CD4-positive, alpha-beta T cell treated with Interferon gamma for 1 hour (primary cell): ENCODE measurements at regions not wholly inside any gene's neighbourhood (a gene's known extent, or its start where the extent isn't known, plus 50 kb on each side); places are given as distances from the start of the nearest gene placed in this dataset.

Experiments used
- DNase-seq: peaks from one replicate; pipeline ENCODE4 v3.0.0-alpha.2; 2020

DNA sequence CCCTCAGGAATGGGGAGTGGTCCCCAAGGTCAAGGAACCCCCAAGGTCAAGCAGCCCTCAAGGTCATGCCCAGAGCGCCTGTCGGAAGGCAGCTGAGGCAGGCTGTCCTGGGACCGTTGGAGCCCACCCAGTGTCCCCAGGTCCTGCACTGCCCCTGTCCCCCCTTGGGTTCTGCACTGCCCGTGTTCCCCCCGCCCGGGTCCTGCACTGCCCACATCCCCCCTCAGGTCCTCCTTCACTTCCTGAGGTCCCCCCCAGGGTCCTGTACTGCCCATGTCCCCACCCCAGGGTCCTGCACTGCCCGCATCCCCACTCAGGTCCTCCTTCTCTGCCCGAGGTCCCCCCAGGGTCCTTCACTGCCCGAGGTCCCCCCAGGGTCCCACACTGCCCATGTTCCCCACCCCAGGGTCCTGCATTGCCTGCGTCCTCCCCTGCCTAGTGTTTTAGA, 1073.0 kb downstream of the BRD1 start:
- no peak for DNase-seq

DNA sequence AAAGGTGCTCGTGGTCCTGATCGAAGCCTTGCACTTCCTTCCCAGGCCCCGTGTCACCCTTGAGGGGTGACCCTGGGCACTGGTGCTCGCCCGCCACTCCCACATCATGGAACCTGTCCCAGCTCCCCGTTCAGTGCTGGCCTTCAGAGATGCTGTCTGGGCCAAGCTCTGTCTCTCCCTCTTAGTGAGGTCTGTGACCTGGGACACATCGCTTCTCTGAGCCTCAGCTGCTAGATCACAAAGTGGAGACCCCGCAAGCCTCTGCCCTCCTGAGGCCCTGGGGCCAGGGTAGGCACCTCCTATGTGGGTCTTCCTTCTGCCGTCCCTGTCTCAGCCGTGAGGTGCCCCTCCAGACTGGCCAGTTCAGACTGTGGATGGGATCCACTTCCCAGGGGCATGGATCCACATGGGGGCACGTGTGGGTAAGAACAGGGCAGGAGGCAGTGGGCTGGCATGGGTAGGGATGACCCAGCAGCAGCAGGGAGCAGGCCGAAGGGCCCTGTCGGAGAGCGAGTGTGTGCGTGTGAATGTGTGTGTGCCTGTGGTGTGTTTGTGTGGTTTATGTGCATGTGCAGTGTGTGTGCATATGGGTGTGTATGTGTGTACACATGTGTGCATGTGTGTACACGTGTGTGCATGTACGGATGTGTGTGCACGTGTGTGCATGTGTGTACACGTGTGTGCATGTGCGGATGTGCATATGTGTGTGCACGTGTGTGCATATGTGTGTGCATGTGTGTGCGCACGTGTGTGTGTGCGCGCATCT, 1073.7 kb downstream of the BRD1 start:
- no peak for DNase-seq

DNA sequence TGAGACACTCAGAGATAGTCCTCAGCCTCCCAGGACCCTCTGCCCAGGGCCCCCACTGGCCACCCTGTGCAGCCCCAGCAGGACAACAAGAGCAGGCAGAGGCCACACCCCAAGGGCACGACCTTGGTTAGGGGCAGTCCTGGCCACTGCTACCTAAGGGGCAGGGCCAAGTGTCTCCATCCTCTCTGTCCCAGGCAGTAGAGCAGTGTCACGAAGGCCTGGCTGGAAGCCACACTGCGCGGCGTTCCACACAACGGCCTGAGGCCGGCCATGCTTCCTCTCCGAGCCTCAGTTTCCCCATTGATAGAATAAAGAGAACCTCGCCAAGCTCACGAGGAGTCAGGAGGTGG, 1074.3 kb downstream of the BRD1 start:
- DNase-seq = no peak

DNA sequence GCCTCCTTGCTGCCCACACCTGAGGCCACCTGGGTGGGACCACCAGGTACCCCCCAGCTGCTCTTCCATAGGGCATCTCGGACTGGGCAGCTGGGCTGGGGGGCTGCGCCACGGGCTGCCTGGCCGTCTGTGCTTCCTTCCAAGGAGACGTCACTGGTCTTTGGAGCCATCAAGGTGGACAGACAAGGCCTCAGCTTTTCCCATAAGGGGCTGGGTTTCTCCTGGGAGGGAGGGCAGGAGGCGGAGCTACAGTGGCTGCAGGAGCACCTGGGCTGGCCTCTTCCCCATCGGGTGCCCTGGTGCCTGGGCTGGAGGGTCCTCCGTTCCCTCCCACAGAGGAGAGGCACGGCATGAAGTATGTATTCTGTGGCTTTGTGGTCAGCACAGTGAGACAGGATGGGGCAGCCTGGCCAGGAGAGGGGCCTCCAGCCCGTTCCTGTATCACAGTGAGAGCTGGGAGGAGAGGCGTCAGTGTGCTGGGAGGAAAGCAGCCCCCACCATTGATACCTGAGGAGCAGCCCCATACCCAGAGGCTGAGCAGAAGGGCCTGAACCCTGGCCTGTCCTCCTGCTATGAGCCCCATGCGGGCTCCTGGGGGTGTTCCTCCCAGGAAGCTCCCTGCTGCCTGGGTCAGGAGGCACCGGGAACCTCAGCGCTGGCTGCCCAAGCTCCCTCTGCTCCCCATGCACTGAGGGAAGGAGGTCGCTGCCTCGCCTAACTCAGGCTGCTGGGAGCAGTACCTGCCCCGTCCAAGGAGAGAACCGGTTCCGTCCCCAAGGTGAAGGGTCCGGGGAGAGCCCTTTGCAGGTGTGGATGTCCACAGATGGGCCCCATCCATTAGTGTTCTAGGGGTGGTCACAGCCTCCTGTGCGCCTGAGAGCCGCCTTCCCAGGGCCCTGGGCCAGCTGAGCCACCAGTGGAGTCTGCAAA, 1075.0 kb downstream of the BRD1 start:
- no peak for DNase-seq

DNA sequence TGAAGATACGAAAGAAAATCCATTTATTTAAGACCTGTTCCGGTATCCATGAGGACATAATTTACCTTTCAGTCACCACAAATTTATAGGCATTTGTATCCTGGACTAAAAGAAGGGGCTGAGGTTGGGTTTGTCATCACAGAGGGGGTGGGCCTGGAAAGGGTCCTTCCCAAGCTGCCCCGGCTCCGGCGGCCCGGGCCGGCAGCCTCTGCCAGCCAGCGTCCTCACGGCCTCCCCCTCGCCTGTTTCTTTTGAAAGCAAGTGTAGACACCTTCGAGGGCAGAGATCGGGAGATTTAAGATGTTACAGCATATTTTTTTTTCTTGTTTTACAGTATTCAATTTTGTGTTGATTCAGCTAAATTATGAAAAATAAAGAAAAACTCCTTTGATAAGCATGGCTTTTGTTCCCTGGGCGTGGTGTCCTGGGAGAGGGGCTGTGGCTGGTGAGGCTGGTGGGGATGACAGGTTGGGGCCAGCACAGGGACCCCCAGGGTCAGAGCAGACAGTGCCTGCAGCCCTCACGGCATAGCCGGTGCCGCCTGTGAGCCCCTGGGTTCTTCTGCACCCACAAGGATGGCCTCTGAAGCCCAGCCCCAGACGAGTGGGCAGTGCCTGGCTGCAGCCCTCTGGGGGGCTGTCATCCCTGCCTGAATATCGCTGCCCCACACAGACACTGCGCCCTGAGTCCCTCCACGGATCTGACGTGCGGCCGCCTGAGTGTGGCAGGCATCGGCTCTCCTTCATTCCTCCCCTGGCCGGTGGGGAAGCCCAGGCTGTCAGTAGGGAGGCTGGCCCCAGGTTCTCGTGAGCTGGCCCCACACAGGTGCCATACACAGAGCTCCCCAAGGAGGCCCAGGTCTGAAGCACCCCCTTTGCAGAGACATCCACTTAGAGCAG, 1075.9 kb downstream of the BRD1 start:
- no peak for DNase-seq

DNA sequence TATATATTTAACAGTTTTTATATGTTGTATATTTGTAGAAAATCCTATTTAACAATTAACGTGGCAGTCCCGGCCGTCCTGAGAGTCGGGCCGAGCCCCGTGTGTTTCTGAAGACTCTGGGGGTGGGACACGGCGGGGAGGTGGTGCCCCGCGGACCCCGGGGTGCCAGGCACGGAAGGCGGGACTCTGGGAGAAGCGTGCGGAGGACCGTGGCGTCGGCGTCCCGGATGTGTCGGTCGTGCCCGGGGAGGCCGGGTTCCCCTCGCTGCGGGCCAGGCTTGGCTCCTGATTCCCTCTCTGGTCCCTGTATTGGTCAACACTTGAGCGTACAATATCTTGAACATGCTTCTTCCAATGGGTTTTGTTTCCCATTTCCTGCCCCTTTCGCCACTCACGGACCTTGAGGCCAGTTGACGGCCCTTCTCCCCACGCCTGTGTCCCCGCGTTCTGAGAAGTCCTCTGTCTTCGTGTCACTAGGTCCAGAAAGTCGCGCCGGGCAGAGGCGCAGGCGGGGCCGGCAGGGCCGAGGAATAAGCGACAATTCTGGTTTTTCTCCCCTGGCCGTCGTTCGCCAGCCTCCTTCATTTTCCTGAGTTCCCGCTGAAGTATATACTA, 1076.7 kb downstream of the BRD1 start:
- no peak for DNase-seq

DNA sequence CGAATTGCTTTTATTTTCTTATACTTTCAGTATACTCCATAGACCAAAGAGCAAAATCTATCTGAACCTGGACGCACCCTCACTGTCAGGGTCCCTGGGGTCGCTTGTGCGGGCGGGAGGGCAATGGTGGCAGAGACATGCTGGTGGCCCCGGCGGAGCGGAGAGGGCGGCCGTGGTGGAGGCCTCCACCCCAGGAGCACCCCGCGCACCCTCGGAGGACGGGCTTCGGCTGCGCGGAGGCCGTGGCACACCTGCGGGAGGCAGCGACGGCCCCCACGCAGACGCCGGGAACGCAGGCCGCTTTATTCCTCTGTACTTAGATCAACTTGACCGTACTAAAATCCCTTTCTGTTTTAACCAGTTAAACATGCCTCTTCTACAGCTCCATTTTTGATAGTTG, 1077.4 kb downstream of the BRD1 start:
- DNase-seq = no peak

DNA sequence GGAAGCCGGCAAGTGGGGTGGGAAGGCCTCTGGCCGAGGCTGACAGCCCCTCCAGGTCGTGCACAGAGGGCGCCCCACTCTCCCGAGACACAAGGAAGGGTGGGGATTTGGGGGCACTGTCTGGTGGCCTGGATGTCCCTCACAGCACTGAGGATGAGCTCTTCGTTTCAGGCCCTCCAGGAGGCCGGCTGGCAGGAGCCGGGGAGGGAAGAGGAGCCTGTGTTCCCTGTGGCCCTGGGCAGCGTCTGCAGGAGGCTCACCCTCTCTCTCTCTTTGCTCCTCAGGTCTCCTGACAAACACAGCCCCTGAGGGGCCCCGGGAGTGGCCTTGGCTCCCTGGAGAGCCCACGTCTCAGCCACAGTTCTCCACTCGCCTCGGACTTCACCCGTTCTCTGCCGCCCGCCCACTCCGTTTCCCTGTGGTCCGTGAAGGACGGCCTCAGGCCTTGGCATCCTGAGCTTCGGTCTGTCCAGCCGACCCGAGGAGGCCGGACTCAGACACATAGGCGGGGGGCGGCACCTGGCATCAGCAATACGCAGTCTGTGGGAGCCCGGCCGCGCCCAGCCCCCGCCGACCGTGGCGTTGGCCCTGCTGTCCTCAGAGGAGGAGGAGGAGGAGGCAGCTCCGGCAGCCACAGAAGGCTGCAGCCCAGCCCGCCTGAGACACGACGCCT, 1078.0 kb downstream of the BRD1 start:
- DNase-seq = no peak

DNA sequence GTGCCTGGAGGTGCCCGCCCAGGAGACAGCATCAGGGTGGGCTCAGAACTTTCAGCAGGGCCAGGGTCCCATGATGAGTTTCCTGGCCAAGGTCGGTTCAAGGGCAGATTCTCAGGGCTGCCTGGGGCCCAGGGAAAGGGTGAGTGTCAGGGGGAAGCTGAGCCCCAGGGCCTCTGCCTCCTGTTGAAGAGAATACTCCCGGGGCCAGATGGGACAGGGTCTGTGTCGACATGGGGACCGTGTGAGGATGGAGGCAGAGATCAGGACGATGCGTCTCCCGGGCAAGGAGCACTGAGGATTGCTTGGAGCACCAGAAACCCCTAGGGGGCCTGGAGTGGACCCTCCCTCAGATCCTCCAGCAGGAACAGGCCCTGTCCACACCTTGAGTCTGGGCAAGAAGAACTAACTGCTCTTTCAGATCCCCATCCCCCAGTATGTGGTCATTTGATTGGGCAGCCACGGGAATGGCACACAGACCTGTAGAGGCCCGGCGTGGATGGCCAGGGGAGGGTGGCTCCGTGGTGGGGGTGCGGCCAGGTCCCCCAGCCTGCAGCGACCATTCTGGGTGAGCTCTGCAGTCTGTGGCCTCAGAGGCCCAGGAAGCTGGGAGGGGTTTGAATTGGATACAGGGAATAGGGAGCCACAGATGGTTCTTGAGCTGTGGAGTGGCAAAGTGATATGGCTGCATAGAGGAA, 1078.7 kb downstream of the BRD1 start:
- DNase-seq = no peak

DNA sequence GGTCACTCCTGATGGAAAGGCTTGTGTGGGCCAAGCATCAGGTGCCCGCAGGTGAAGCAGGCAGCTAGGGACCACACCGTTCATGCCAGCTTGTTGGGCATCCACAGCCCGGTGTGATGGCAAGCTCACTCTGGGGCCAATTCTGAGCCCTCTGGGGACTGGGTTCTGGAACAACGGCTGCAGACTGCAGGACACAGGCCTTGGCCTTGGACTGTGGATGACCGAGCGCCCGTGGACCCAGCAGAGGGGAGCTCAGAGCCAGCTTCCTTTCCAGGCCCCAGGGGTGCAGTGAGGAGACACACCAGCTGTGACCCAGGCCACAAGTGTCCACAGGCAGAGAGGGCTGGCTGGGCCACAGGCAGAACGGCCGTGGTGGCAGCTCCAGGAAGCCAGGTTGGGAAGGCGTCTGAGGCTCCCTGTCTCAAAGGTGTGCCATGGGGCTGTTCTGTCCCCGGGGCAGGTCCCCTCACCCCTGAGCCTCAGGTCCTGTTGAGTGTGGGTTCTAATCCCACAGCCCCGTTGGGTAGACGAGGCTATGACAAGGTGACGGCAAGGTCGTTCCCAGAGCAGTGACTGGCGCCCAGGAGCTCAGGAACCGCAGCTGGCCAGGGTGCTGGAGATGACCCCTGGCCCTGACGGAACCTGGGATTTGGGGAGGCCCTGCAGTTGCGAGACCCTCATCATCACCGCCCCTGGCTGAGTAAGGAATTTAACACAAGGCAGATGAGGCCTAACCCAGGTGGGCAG, 1079.4 kb downstream of the BRD1 start:
- no peak for DNase-seq

DNA sequence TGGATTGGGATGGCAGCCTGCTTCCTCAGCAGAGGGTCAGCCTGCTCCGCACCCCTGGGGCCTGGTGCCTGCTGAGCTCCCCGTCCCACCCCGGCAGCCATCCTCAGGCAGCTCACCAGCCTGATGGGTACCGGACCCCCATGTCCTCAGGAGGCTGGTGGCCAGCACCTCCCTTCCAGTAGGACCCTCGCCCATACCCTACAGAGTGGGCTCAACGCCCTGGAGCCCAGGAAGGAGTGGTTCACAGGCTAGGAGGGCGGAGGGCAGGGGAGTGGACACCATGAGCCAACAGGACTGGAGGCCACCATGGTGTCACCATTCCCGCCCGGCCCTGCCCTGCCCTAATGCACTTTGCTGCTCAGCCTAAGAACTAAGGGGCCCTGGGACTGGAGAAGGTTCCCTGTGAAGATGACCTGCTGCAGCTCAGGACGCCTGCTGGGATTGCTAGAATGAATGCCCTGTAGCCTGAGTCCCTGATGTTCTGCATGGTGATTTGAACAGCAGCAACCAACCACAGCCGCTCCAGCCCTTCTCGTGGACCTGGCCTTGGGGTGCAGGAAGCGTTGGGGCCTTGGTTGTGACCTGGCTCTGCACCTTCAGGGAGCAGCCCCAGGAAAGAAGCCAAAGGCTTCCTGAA, 1080.8 kb downstream of the BRD1 start:
- no peak for DNase-seq

DNA sequence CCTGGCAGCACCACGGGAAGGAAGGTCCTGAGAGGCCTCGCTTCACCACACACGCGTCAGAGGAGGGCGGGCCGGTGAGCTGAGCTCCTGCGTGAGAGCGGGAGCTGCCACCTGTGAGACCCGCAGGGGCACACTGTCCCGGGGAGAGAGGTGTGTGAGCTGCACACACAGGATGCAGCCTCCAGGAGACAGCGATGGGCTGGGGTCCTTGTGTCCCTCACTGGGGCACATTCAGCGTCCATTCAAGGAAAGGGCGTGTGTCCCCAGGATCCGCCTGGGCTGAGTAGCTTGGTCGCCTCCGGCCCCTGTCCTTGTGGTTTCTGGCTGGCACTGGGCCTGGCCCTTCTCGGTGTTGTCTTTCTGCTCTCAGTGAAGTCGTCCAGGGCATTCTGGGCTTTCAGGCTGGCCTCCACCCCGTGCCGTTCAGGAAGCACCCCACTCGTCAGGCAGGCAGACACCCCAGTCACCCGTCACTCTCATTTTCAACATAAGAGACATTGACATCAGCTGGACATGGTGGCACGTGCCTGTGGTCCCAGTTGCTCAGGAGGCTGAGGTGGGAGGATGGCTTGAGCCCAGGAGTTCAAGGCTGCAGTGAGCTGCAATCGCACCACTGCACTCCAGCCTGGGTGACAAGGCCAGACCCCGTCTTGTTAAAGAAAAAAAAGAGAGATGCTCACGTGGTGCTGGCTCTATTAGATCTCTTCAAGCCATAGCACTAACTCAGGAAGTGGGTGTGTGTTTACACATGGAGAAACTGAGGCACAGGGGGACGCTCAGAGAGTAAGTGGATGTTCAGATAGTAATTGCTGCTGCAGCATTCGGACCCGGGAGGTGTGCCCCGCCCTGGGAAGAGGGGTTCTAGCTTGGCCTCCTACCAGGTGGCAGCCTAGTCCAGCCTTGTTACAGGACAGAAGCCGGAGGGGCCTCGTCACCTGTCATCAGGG, 1081.6 kb downstream of the BRD1 start:
- no peak for DNase-seq

DNA sequence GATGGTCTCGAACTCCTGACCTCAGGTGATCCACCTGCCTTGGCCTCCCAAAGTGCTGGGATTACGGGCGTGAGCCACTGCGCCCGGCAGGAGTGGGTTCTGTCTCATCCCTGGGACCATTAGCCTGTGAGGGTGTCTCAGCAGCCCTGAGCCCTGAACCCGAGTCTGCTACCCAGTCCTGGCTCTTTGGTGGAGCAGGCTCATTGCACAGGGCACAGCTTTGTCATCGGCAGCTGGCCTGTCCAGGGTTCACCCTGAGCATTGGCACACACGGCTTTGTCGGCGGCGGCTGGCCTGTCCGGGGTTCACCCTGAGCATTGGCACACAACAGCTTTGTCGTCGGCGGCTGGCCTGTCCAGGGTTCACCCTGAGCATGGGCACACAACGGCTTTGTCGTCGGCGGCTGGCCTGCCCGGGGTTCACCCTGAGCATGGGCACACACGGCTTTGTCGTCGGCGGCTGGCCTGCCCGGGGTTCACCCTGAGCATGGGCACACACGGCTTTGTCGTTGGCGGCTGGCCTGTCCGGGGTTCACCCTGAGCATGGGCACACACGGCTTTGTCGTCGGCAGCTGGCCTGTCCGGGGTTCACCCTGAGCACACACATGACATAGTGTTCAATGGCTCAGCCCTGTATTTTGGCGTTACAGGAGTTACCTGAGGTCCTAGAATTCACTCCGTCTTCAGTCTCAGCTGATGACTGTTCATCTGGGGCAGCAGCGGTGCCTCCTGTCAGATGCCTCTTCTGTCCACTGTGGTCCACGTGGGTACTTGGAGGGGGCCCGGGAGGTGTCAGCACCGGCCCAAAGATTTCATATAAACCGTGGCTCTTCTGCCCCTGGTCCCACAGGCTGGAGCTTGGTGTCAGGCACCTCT, 1082.5 kb downstream of the BRD1 start:
- no peak for DNase-seq

DNA sequence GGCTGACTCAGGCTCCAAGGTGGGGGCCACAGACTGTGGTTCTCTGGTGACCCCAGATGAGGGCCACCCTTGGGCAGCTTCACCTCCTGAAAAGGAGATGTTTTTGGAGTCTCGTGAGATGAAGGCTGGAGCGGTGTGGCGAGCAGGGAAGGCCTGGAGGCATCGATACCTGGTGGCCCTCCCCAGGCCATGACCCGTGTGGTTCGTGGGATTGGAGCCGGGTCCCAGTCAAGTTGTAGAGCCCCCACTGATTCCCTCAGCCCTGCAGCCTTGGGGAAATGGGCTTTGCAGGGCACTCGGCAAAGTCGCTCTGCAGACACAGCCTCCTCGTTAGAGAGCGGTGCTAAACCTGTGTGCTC, 1083.4 kb downstream of the BRD1 start:
- DNase-seq = no peak

DNA sequence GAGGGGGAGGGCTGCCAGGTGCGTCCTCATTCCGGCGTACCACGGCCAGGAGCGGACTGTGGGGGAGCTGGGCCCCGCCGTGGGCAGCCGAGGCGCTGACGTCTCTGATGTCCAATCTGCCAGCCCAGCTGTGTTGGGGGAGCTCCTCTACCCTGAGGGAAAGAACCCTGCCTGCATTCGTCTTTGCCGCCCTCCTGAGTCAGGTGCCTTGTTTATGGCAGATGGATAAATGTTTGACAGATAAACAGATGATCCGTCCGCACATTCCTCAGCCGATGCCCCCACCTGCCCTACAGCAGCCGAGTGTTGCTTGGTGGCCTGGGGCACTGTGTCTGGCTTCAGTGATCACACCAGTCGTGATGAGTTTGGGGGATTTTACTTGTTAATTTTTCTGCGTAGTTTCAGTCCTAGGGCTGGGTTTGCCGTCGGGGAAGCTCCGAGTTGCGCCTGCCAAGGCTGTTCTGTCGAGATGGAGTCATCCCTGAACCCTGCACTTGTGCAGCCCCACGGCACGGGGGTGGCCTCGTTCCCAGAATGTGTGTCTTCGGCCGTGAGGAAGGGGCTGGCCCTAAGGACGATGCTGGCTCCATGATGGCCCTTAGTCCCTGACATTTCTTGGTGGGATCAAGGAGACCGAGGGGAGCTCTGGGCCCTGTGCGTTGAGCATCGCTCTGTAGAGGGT, 1083.9 kb downstream of the BRD1 start:
- no peak for DNase-seq

DNA sequence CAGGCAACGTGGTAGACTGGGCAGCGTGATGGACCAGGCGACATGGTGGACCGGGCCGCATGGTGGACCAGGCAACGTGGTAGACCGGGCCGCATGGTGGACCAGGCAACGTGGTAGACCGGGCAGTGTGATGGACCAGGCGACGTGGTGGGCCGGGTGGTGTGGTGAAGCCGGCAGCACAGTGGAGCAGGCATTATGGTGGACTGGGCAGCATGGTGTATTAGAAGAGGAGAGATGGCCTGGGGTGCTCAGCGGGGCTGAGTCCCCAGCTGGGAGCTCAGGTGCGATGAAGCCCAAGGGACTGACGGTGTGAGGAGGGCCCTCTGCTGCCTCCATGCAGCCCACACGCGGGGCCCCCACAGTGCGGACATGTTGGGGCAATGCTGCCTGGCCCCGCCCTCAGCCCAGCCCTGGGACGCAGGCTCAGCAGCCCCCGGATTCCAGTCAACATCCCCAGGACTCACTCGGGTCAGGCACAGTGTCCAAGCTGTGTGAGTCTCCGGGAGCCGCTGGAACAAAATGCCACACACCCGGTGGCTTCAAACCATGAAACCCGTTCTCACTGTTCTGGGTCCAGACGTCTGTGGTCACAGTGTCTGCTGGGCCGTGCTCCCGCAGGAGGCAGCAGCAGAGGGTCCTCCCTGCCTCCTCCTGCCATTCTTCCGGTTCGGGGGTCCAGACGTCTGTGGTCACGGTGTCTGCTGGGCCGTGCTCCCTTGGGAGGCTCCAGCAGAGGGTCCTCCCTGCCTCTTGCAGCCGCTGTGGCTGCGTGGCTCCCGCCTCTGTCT, 1084.9 kb downstream of the BRD1 start:
- DNase-seq = no peak

DNA sequence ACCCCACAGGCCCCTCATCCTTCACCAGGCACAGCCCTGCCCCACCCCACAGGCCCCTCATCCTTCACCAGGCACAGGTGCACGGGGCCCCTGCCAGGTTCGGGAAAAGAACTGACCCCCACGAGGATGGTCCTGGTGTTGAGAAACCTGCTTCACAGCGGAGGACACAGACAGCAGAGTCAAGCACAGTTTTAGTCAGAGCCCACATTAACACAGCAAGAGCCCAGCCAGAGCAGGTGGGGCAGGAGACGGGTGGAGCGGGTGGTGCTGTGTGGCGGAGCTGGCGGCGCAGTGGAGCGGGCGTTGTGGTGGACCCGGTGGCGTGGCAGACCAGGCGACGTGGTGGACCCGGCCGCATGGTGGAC, 1085.5 kb downstream of the BRD1 start:
- no peak for DNase-seq
